ENCODE measurements at regions not wholly inside any gene's neighbourhood (a gene's known extent, or its start where the extent isn't known, plus 50 kb on each side); places are given as distances from the start of the nearest gene placed in this dataset.

DNA sequence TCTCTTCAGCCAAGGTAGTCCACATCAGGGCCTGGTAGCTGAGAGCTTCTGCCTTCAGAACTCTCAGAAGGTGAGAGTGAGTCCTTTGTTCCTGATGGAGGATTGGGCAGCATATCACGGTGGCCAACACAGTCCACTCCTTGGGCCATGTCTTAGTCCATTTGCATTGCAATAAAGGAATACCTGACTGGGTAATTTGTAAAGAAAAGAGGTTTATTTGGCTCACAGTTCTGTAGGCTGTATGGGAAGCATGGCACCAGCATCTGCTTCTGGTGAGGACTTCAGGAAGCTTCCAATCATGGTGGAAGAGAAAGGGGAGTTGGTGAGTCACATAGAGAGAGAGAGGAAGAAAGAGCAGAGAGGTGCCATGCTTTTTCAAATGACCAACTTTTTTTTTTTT lies 98.8 kb downstream of the ADCYAP1 start:
- TF ChIP-seq EZH2phosphoT487 (IDR thresholded peaks at IDR 0.05; ENCODE audit: insufficient read depth, low read depth): no peak
- TF ChIP-seq EZH2 (IDR thresholded peaks at IDR 0.05; ENCODE audit: insufficient read depth, poor library complexity, severe bottlenecking): no peak
